Central memory CD8-positive, alpha-beta T cell (primary cell): ENCODE measurements at regions not wholly inside any gene's neighbourhood (a gene's known extent, or its start where the extent isn't known, plus 50 kb on each side); places are given as distances from the start of the nearest gene placed in this dataset.

Source experiments
- ATAC-seq: fragments of 150-1000 bp; cut with Tn5 transposase; replicated peaks from 2 replicates; pipeline ENCODE4 v1.10.0; 2022; ENCODE audit warnings: mild to moderate bottlenecking, moderate FRiP score, moderate number of reproducible peaks; ENCODE audit not compliant: poor library complexity, severe bottlenecking; ENCODE audit errors: extremely low read depth
- DNase-seq, 2 donors: peaks; one replicate each; pipeline ENCODE4 v3.0.0; 2021; ENCODE audit warnings: low spot score in 2 of 2
- H3K27ac Mint-ChIP-seq: one replicate; pipeline ENCODE4 v1.8.0; 2022; ENCODE audit warnings: low read depth, mild to moderate bottlenecking, moderate library complexity, mixed read lengths
- H3K27me3 Mint-ChIP-seq: one replicate; pipeline ENCODE4 v1.8.0; 2022; ENCODE audit warnings: mixed read lengths
- H3K36me3 Mint-ChIP-seq: one replicate; pipeline ENCODE4 v1.8.0; 2022; ENCODE audit warnings: mild to moderate bottlenecking, moderate library complexity, mixed read lengths; ENCODE audit not compliant: insufficient read depth
- H3K4me1 Mint-ChIP-seq: one replicate; pipeline ENCODE4 v1.8.0; 2022; ENCODE audit warnings: mixed read lengths
- H3K4me3 Mint-ChIP-seq: one replicate; pipeline ENCODE4 v1.8.0; 2022; ENCODE audit warnings: mild to moderate bottlenecking, moderate library complexity, mixed read lengths
- H3K9me3 Mint-ChIP-seq: one replicate; pipeline ENCODE4 v1.8.0; 2022; ENCODE audit warnings: mixed read lengths

GRCh38 chr4:54152846-54153600 lies 53.1 kb downstream of the GSX2 start:
- Mint-ChIP-seq H3K27me3 (peaks cover 44% of the 10 kb centered on the region), H3K4me3 (no peak overlapping the region), H3K9me3 (no peaks in the 10 kb centered on the region), H3K36me3 (no peaks in the 10 kb centered on the region), H3K27ac (no peak overlapping the region), H3K4me1 (no peaks in the 10 kb centered on the region)
- ATAC-seq = no peak
- DNase-seq = no peak

GRCh38 chr4:54155936-54156335 lies 56.0 kb downstream of the GSX2 start:
- Mint-ChIP-seq H3K9me3 (no peaks in the 10 kb centered on the region), H3K27ac (no peak overlapping the region), H3K4me1 (no peaks in the 10 kb centered on the region), H3K36me3 (no peaks in the 10 kb centered on the region), H3K4me3 (no peak overlapping the region), H3K27me3 (peaks cover 37% of the 10 kb centered on the region)
- DNase-seq (no peak), ATAC-seq (no peak)

- Mint-ChIP-seq H3K4me3 (no peak overlapping the region), H3K27ac (no peak overlapping the region), H3K36me3 (no peaks in the 10 kb centered on the region), H3K4me1 (no peaks in the 10 kb centered on the region), H3K27me3 (peaks cover 21% of the 10 kb centered on the region), H3K9me3 (no peaks in the 10 kb centered on the region)
- DNase-seq = no peak
- ATAC-seq = no peak
Measured at GRCh38 chr4:54157606-54158005, 57.6 kb downstream of the GSX2 start.

GRCh38 chr4:54159543-54159942 lies 59.6 kb downstream of the GSX2 start:
- DNase-seq = no peak
- Mint-ChIP-seq H3K27ac (no peak overlapping the region), H3K36me3 (no peaks in the 10 kb centered on the region), H3K27me3 (peaks cover 21% of the 10 kb centered on the region), H3K4me1 (no peaks in the 10 kb centered on the region), H3K4me3 (no peak overlapping the region), H3K9me3 (no peaks in the 10 kb centered on the region)
- no peak for ATAC-seq

- Mint-ChIP-seq H3K4me3 (no peak overlapping the region), H3K36me3 (peaks cover 2% of the 10 kb centered on the region), H3K4me1 (no peaks in the 10 kb centered on the region), H3K27me3 (peaks cover 14% of the 10 kb centered on the region), H3K27ac (no peak overlapping the region), H3K9me3 (no peaks in the 10 kb centered on the region)
- DNase-seq = no peak
- no peak for ATAC-seq
Measured at GRCh38 chr4:54165011-54165410, 64.1 kb upstream of the PDGFRA start.

- ATAC-seq (no peak), DNase-seq (no peak)
- H3K36me3 Mint-ChIP-seq = peaks cover 2% of the 10 kb centered on the region
- H3K9me3 Mint-ChIP-seq = no peaks in the 10 kb centered on the region
- H3K4me3 Mint-ChIP-seq = no peak overlapping the region
- no peaks in the 10 kb centered on the region for H3K4me1 Mint-ChIP-seq
- H3K27ac Mint-ChIP-seq = no peak overlapping the region
- H3K27me3 Mint-ChIP-seq = peaks cover 18% of the 10 kb centered on the region
Measured at GRCh38 chr4:54165438-54165837, 63.7 kb upstream of the PDGFRA start.

- no peak overlapping the region for H3K4me3 Mint-ChIP-seq
- ATAC-seq (no peak), DNase-seq (no peak)
- peaks cover 25% of the 10 kb centered on the region for H3K27me3 Mint-ChIP-seq
- H3K36me3 Mint-ChIP-seq = peaks cover 2% of the 10 kb centered on the region
- no peaks in the 10 kb centered on the region for H3K9me3 Mint-ChIP-seq
- H3K27ac Mint-ChIP-seq = no peak overlapping the region
- no peaks in the 10 kb centered on the region for H3K4me1 Mint-ChIP-seq
Measured at GRCh38 chr4:54167508-54167907, 61.6 kb upstream of the PDGFRA start.

- H3K27me3 Mint-ChIP-seq = peaks cover 34% of the 10 kb centered on the region
- H3K36me3 Mint-ChIP-seq = peaks cover 2% of the 10 kb centered on the region
- no peak for DNase-seq
- no peak overlapping the region for H3K27ac Mint-ChIP-seq
- no peak overlapping the region for H3K4me3 Mint-ChIP-seq
- no peaks in the 10 kb centered on the region for H3K4me1 Mint-ChIP-seq
- no peak for ATAC-seq
- H3K9me3 Mint-ChIP-seq = no peaks in the 10 kb centered on the region
Measured at GRCh38 chr4:54169176-54169575, 59.9 kb upstream of the PDGFRA start.

- H3K9me3 Mint-ChIP-seq = no peaks in the 10 kb centered on the region
- peaks cover 58% of the 10 kb centered on the region for H3K27me3 Mint-ChIP-seq
- H3K4me1 Mint-ChIP-seq = no peaks in the 10 kb centered on the region
- no peak overlapping the region for H3K4me3 Mint-ChIP-seq
- ATAC-seq (no peak), DNase-seq (no peak)
- no peak overlapping the region for H3K27ac Mint-ChIP-seq
- H3K36me3 Mint-ChIP-seq = no peaks in the 10 kb centered on the region
Measured at GRCh38 chr4:54172156-54172555, 56.9 kb upstream of the PDGFRA start.

GRCh38 chr4:54173281-54173912 lies 55.7 kb upstream of the PDGFRA start:
- Mint-ChIP-seq H3K4me3 (no peak overlapping the region), H3K27ac (no peak overlapping the region), H3K9me3 (no peaks in the 10 kb centered on the region), H3K36me3 (no peaks in the 10 kb centered on the region), H3K4me1 (no peaks in the 10 kb centered on the region), H3K27me3 (peaks cover 50% of the 10 kb centered on the region)
- ATAC-seq (no peak), DNase-seq (no peak)

- no peaks in the 10 kb centered on the region for H3K36me3 Mint-ChIP-seq
Measured at GRCh38 chr4:54176202-54176601, 52.9 kb upstream of the PDGFRA start.

More at GRCh38 chr4:54176202-54176601, 52.9 kb upstream of the PDGFRA start:
- ATAC-seq = no peak
- no peaks in the 10 kb centered on the region for H3K9me3 Mint-ChIP-seq
- no peaks in the 10 kb centered on the region for H3K4me1 Mint-ChIP-seq
- peaks cover 43% of the 10 kb centered on the region for H3K27me3 Mint-ChIP-seq
- no peak overlapping the region for H3K27ac Mint-ChIP-seq
- DNase-seq = no peak
- H3K4me3 Mint-ChIP-seq = no peak overlapping the region
